G401 (cell line): ENCODE measurements at regions not wholly inside any gene's neighbourhood (a gene's known extent, or its start where the extent isn't known, plus 50 kb on each side); places are given as distances from the start of the nearest gene placed in this dataset.
"Not testable (repeated sequence)": the region's sequence is repeated elsewhere in the genome, so short reads cannot be mapped to it uniquely, and the experiment has no call there.

Source experiments
- DNase-seq: peaks from one replicate; pipeline ENCODE4 v3.0.0-alpha.2; 2015; ENCODE audit warnings: low spot score
- in situ Hi-C: cut with HindIII; loops from 2 replicates; pipeline ENCODE4 v1.10.0; 2016; ENCODE audit warnings: low sequenced_read_pairs, mixed read lengths

DNA sequence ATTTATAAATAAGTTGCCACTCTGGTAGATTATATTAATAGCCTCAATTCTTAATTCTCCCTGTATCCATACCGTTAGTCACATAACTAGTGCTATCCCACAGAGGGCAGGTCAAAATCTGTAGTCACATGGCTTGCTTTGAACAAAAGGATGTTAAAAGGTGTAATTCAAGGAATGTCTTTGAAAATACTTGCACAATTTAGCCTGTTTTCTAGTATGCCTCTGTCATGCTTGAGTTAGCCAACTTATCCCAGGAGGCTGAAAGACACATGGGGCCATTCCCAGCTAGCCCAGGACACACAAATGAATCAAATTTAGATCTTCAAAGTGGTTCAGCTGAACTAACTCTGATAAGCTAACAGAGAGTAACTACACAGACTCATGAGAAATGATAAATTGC lies 758.5 kb upstream of the NEGR1 start:
- no peak for DNase-seq
- in situ Hi-C loops, result no loop called here

DNA sequence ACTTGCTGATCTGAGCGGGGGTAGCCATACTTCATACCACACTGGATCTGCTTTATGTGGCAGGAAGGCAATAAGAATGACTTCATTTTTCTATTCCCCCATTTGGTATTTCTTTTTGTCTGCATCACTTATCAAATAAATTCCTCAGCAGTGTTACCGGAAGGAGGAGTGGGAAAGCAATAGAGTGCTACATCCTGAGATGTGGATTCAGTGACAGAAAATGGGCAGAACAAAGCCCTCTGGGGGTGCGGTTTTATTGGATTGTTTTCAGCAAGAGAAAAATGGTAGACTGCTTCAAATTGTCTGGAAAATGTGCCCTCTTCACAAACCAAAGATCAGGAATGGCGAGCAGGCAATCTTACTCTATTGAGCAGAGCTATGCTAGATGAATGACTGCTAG lies 751.9 kb upstream of the NEGR1 start:
- DNase-seq, result no peak
- in situ Hi-C loops, result no loop called here

DNA sequence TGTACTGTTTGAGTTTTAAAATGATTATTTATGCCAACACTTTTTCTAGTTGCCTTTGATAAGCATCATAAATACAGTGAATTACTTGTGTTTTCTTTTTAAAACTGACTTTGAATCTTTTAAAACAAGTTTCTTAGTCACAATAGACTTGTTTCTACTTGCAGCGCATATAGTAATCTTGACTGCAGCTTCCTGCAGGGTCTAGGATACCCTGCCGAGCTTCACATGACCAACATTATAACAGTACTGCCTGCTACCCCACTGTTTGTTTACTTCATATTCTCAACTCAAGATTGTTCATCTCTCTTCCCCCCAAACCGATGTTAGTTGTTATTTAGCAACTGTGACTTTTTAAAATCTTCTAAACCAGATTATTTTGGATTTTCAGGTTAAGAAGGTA lies 751.3 kb upstream of the NEGR1 start:
- in situ Hi-C loops, result no loop called here
- no peak for DNase-seq

DNA sequence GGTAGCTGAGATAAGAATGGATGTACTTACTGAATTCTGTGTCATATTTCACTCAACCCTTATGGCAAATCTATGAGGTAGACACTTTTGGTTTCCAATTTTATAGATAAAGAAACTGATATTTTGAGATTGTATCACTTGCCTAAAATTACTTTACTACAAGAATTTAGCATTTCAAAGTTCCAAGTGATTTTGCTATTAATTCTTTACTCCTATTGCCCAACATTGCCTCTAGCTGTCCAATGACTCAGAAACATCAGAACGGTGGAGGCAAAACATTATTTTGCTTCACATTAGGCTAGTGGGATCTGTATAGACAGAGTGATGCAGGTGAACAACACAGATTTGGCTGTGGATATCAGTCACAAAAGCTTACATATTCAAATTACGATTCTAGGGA lies 747.2 kb upstream of the NEGR1 start:
- in situ Hi-C loops, result no loop called here
- DNase-seq, result no peak

DNA sequence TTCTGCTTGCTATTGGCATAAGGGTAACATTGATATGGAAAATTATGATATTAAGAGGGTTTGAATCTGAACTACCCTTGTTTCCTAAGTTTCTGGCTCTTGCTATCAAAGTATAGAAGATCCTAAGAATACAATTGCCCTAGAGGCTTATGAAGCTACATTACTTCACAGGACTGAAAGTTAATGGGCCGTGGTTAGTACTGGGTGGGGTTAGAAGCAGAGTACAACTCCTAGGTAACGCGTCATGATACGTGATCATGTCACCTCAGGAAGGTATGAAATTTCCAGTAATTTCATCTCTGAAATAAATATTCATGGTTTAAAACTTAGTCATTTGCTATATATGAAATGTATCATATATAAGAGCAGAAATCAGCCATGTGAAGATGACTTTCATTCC lies 743.8 kb upstream of the NEGR1 start:
- in situ Hi-C loops, result no loop called here
- DNase-seq, result no peak

DNA sequence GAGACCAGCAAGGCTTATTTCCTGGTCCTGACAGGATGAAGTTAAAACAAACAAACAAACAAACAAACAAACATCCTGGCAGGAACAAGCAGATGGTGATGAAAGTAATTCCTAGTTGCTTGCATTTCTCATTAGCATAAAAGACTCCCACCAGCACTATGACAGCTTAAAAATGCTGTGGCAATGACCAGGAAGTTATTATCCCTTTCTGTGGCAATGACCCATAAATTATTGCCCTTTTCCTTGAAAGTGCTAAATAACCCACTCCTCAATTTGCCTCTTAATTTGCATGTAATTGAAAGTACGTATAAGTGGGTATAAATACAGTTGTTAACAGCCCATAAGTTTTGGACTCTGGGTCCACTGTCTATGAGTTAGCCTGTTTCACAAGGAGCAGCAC lies 727.6 kb upstream of the NEGR1 start:
- DNase-seq, result no peak
- in situ Hi-C loops, result no loop called here

DNA sequence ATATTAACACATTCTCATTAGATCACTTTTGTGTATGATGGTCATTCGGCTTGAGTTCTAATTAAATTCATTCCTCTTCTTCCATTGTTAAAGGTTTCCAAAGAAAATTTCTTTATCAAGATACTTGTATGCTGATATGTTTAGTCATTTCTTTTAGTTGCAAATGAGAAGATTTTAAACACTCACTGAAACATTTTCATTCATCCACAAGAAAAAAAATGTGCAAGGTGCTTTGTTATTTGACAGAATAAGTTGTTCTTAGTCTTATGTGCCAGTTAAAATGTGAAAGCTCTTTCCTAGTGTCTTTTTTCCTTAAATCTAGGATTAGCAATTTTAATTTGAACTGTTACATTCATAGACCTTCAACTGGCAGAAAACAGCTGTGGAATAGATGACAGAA lies 727.0 kb upstream of the NEGR1 start:
- no peak for DNase-seq
- in situ Hi-C loops, result no loop called here

DNA sequence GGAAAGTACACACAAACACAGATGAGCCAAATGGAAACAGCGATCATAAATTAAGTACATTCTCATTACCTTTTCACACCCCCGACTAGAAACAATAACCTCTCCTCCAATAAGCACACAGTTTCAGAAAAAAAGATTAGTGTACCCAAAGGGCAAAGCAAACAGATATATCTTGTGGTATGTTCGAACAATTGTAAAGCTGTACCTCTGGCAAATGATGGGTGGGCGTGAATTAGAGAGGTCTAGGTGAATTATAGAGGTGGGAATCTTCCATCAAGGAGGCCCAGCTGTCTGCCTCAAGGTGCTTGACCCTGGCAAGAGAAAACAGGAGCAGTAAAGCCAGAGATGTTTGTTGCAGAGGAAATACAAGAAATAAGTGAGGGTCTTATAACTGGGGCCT lies 715.3 kb upstream of the NEGR1 start:
- in situ Hi-C loops, result no loop called here
- no peak for DNase-seq

DNA sequence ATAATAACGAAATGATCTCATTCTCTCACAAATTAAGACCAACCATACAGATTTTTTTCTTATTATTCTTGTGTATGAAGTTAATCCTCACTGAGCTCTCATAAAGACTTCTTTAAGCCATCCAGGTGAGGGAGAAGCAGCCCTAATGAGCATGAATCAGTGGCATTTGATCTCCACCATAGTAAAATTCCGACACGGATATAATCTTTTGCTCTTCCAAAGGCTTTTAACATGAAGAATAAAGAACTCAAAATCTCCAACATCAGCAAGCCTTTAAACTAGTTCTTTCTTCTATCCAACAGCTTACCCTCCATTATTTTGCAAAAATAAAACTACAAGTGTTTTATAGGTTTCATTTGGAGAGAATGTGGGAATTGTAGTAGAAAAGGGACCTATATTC lies 714.7 kb upstream of the NEGR1 start:
- in situ Hi-C loops, result no loop called here
- DNase-seq, result no peak

DNA sequence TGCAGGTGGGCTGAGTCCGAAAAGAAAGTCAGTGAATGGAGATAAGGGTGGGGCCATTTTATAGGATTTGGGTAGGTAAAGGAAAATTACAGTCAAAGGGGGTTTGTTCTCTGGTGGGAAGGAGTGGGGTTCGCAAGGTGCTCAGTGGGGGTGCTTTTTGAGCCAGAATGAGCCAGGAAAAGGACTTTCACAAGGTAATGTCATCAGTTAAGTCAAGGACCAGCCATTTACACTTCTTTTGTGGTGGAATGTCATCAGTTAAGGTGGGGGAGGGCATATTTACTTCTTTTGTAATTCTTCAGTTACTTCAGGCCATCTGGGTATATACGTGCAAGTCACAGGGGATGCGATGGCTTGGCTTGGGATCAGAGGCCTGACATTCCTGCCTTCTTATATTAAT lies 705.5 kb upstream of the NEGR1 start:
- DNase-seq, in situ Hi-C loops: not testable (repeated sequence)

DNA sequence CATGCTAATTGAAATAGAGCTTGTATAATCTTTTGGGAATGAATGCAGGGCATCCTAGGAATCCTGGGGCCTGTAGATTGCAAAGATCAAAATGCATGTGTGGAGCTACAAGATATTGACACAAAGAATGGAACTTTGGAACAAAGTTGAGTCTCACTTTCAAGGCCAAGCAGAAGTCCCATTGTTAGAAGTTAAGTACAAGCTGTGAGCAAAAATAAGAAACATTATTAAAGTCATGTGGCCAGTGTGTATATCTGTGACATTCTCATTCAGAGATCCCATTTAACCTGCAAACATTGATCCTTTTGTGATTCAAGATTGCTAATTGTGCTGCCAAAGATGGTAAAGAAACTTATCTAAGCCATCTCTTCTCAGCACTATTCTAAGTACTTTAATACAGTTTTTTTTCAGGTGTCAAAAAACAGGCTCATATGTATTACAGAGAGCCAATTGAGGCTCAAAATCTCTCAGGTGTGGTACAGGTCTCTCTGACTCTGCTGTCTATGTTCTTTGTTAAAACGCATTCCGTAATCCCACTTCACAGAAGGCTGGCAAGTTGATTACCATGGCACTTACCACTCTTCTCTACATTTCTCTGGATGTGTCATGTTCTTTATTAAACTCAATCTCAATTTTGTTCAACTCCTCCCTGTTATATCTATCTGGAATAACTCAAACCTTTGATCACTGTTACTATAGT lies 704.4 kb upstream of the NEGR1 start:
- no peak for DNase-seq
- in situ Hi-C loops, result no loop called here

DNA sequence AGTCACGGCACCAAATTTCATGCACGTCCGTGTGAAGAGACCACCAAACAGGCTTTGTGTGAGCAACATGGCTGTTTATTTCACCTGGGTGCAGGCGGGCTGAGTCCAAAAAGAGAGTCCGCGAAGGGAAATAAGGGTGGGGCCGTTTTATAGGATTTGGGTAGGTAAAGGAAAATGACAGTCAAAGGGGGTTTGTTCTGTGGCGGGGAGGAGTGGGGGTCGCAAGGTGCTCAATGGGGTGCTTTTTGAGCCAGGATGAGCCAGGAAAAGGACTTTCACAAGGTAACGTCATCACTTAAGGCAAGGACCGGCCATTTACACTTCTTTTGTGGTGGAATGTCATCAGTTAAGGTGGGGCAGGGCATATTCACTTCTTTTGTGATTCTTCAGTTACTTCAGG lies 702.7 kb upstream of the NEGR1 start:
- DNase-seq, in situ Hi-C loops: not testable (repeated sequence)

DNA sequence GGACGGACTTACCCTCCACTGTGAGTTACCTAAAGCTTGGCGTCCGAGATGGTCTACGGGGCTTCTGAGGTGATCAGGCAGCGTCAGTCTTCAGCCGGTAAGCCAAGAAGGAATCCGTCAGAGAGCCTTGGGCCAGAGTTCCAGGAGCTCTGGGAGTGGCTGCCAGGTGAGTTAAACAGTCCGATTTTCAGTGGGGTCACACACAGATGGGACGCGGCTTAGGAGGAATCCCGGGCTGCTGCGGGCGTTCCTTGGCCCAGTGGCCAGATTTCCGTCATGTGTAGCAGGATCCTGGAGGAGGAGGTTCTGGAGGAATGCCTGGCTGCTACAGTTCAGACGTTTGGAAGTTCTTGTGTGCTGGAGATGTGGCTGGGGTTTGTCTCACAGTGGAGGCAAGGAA lies 700.7 kb upstream of the NEGR1 start:
- DNase-seq, in situ Hi-C loops: not testable (repeated sequence)

DNA sequence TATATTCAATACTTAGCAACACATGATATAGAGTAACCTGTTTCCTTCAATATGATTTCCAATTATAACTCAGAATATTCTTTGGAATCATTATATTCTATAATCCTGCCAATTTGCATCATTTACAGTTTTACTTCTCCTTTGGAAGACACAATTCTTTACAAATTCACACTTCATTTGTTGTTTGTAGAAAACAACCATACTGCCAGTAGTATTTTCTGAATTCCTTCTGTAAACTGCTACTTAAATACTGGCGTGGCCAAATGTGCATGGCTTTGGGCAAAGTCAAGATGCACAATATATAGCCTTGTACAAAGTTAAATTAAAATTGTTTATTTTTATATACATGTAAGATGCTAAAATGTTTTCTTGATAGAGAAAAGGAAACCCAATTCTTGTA lies 687.1 kb upstream of the NEGR1 start:
- in situ Hi-C loops, result no loop called here
- no peak for DNase-seq

DNA sequence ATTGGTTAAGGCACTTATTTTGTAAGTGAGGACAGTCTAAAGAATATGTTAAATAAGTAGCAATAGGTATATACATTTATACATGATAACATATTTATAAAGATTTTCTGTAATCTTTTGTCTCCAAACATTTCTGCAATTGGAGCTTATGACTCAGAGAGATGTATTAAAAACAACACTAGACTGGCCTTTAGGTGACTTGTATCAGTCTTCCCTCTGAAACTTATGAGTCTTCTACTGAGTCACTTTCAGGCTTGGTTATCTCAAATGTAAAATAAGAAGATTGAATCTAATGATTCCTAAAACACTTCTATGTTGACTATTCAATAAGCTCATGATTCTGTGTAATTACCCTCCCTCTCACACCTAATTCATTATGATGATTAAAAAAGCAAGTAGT lies 672.6 kb upstream of the NEGR1 start:
- in situ Hi-C loops, result no loop called here

DNA sequence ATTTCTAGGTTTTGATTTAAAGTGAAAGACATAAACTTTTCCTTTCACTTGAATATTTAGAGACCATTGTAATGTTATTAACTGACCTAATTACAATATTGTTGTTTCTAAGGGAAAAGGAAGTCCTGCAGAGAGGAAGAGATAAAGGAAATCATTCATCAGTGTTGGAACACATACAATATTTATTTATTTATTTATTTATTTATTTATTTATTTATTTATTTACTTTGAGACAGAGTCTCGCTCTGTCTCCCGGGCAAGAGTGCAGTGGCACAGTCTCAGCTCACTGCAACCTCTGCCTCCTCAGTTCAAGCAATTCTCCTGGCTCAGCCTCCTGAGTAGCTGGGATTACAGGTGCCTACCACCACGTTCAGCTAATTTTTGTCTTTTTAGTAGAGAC lies 668.6 kb upstream of the NEGR1 start:
- in situ Hi-C loops, DNase-seq: not testable (repeated sequence)

More for the DNA sequence above, 672.6 kb upstream of the NEGR1 start:
- DNase-seq, result no peak

DNA sequence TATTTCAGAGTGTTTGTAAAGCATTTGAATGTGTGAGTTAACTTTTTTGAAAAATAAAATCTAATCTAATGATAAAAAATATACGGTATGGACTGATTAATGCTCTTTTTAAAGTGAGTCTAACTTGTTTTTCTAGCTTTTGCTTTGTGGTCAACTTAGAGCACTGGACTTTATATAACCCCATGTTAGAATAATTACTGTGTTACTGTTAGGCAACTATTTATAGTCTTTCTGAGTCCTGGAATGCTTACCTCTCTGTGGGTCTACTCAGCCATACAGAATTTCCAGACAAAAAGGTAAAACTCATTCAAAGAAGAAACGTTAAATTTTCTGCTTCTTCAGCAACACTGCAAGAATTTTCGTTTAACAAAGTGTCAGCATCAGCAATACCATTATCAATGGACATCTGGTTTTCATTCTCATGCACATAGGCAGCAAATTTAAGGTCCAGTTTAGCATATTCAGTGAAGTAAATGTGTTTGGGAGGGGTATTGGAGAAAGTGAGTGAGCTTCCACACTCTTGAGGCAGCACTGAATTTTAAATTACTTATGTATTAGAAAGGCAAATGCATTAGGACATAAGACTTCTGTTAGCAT lies 664.7 kb upstream of the NEGR1 start:
- DNase-seq, result no peak
- in situ Hi-C loops, result no loop called here

DNA sequence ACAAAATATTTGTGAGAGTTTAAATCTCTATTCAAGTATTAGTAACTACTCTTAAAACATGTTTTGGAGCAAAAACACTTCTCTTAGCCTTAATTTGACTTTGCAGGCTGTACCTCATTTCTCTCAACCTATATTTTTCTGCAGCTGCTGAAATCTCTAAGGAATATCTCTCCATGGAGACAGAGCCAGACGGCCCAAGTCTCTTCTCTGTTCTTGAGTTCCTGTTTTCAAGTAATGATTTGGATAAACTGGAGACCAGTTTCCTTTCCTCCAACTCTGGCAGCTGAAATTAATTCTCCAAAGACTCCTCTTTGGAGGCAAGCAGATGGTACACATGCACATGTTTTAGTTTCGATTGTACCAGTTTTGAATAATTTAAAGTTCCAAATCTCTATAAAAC lies 659.7 kb upstream of the NEGR1 start:
- in situ Hi-C loops, result no loop called here
- DNase-seq, result no peak

DNA sequence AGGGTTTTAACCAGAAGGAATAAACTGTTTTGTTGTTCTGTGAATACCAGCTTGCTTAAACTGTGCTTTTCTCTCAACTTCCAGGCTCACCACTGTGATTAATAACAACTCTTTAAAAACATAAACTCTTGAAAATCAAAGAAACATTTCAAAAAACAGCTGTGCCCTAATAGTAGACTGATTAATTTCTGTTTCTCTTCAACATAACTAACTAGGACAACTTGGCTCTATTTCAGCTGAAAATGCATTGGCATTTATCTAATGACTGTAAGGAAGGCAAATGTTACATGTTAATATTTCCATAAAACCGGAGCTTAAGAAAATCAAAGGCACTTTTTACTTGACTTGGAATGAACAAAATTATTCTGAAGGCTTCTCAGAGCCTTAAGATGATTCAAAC lies 656.1 kb upstream of the NEGR1 start:
- in situ Hi-C loops, result no loop called here
- DNase-seq, result no peak

DNA sequence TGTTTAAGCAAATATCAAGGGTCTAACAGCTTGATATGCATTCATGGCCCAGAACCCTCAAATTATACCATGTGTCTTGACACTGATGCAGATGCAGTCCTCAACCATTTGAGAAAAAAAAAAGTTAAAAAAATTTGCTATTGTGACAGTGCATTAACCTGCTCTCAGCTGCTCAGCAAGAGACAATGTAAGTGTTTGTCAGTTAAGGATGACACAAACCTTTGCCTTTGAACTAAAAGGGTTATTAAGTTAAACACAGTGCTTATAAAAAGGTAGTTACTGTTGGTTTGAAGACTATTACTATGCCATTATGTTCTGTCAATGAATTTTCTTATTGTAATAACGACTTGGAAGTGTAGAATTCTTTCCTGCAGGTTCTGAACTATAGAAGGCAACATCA lies 655.6 kb upstream of the NEGR1 start:
- no peak for DNase-seq
- in situ Hi-C loops, result no loop called here

DNA sequence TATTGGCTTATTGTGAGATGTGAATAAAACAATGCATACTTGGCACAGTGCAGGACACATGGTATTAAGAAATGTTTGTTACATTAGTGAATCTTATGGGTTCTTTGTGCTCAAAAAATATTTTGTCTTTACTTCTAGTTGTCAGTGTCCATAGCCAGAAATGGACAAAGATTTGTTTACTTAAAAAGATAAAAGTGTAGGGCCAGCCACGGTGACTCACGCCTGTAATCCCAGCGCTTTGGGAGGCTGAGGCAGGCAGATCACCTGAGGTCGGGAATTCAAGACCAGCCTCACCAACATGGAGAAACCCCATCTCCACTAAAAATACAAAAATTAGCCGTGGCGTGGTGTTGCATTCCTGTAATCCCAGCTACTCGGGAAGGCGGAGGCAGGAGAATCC lies 654.6 kb upstream of the NEGR1 start:
- no peak for DNase-seq
- in situ Hi-C loops, result no loop called here
